Panc1 (cell line): ENCODE measurements at regions not wholly inside any gene's neighbourhood (a gene's known extent, or its start where the extent isn't known, plus 50 kb on each side); places are given as distances from the start of the nearest gene placed in this dataset.

Experiments used
- ATAC-seq: fragments of 200-7000 bp; cut with Tn5 transposase; 2 replicates; pipeline ENCODE4 v1.9.1; 2020; ENCODE audit warnings: mild to moderate bottlenecking, moderate library complexity
- BruUV-seq: library from RNA; stranded (reverse); fragments of 400-500 nt; replicated peaks from 2 replicates; lab custom pipeline; 2021; lab: Mats Ljungman, UMichigan
- CTCF ChIA-PET: fragments of 300-600 bp; sonication (Branson Sonifier 250); formaldehyde crosslinking; loops from one replicate; lab custom pipeline; 2022; ENCODE audit warnings: antibody characterized with exemption; lab: Charles Lee
- POLR2A ChIA-PET: fragments of 300-600 bp; sonication (Branson Sonifier 250); formaldehyde crosslinking; loops from one replicate; lab custom pipeline; 2022; ENCODE audit warnings: antibody characterized with exemption; lab: Charles Lee
- DNase-seq: peaks from one replicate; pipeline ENCODE4 v3.0.0-alpha.2; 2010; ENCODE audit warnings: low read depth, low spot score
- H3K27ac ChIP-seq: 2 replicates; pipeline ENCODE4 v1.5.1; 2011; ENCODE audit warnings: mild to moderate bottlenecking, low read length, inconsistent platforms
- H3K27me3 ChIP-seq: fragments of 200-500 bp; sonication (Bioruptor generic); 2 replicates; pipeline ENCODE4 v1.6.0; 2014; ENCODE audit warnings: low read length, inconsistent platforms; ENCODE audit not compliant: control insufficient read depth, insufficient read depth
- H3K36me3 ChIP-seq: fragments of 200-500 bp; sonication (Bioruptor generic); 2 replicates; pipeline ENCODE4 v1.5.1; 2014; ENCODE audit warnings: inconsistent platforms, mild to moderate bottlenecking, low read length, moderate library complexity; ENCODE audit not compliant: control insufficient read depth, insufficient read depth
- H3K4me1 ChIP-seq: 2 replicates; pipeline ENCODE4 v1.5.1; 2011; ENCODE audit warnings: inconsistent platforms, mild to moderate bottlenecking, low read length, moderate library complexity; ENCODE audit not compliant: control insufficient read depth, insufficient read depth
- H3K4me3 ChIP-seq, 2 experiments: 2 replicates each; pipeline ENCODE4 v1.5.1; 2011 to 2012; ENCODE audit warnings: low read depth in 2 of 2, low read length in 2 of 2, mild to moderate bottlenecking in 2 of 2, inconsistent platforms in 1 of 2, moderate library complexity in 1 of 2
- H3K9me3 ChIP-seq: fragments of 200-500 bp; sonication (Bioruptor generic); 2 replicates; pipeline ENCODE4 v1.5.1; 2014; ENCODE audit warnings: low read depth, mild to moderate bottlenecking, inconsistent platforms, low read length, moderate library complexity; ENCODE audit not compliant: control insufficient read depth, insufficient read depth
- CTCF ChIP-seq: fragments of 450-650 bp; IDR thresholded peaks from 2 replicates; pipeline ENCODE4 v1.5.1; 2017; ENCODE audit warnings: mild to moderate bottlenecking
- POLR2AphosphoS5 ChIP-seq: IDR thresholded peaks from 2 replicates; pipeline ENCODE4 v1.6.1; 2012; ENCODE audit warnings: mild to moderate bottlenecking, low read depth, low read length, moderate library complexity
- REST ChIP-seq, 2 experiments: IDR thresholded peaks; 2 replicates each; pipeline ENCODE4 v1.6.1; 2011 to 2012; ENCODE audit warnings: low read depth in 2 of 2, control low read depth in 1 of 2, low read length in 1 of 2, mild to moderate bottlenecking in 1 of 2, moderate library complexity in 1 of 2; ENCODE audit not compliant: insufficient read depth in 1 of 2
- SIN3A ChIP-seq: IDR thresholded peaks from 2 replicates; pipeline ENCODE4 v1.6.1; 2012; ENCODE audit warnings: low read depth, mild to moderate bottlenecking, low read length, moderate library complexity, borderline replicate concordance; ENCODE audit not compliant: insufficient read depth
- TCF7L2 ChIP-seq: IDR thresholded peaks from 2 replicates; pipeline ENCODE4 v1.6.1; 2011; ENCODE audit warnings: mild to moderate bottlenecking, low read depth, low read length, inconsistent platforms
- in situ Hi-C: cut with HindIII; loops from 2 replicates; pipeline ENCODE4 v1.10.0; 2016; ENCODE audit warnings: low sequenced_read_pairs, low pct_unique_long_range_greater_than_20kb
- intact Hi-C: fragments of 100-400 bp; cut with micrococcal nuclease; formaldehyde crosslinking; loops from one replicate; pipeline ENCODE4 v1.10.0; 2022; ENCODE audit not compliant: unreplicated experiment

- no peak for ATAC-seq
These were observed 55.8 kb upstream of the PRDM8 start for GRCh38 chr4:80141543-80141942.

GRCh38 chr4:80140194-80140593 lies 57.1 kb upstream of the PRDM8 start:
- Histone ChIP-seq H3K9me3 (peaks cover 10% of the 10 kb centered on the region; the same call in 1 of the 2 replicates), H3K4me1 (no peaks in the 10 kb centered on the region), H3K4me3 (no peak overlapping the region), H3K36me3 (no peaks in the 10 kb centered on the region), H3K27me3 (no peaks in the 10 kb centered on the region), H3K27ac (no peak overlapping the region)
- no peak for TF ChIP-seq SIN3A
- TF ChIP-seq POLR2AphosphoS5, result no peak
- no peak for TF ChIP-seq TCF7L2
- TF ChIP-seq CTCF, result no peak
- TF ChIP-seq REST (IDR thresholded peaks at IDR 0.05; ENCODE audit: insufficient read depth in 1 of 2, low read depth in 2 of 2, low read length in 1 of 2), result no peak
- CTCF ChIA-PET, result no interaction called here
- POLR2A ChIA-PET, result no interaction called here
- DNase-seq, result no peak
- ATAC-seq, result no peak
- in situ Hi-C loops, result no loop called here
- no TSS peak for BruUV-seq
- intact Hi-C loops, result no loop called here

More at GRCh38 chr4:80141543-80141942, 55.8 kb upstream of the PRDM8 start:
- H3K36me3 ChIP-seq, result no peaks in the 10 kb centered on the region
- ChIA-PET POLR2A (no interaction called here), CTCF (no interaction called here)
- peaks cover 3% of the 10 kb centered on the region; the same call in 1 of the 2 replicates for H3K9me3 ChIP-seq
- DNase-seq, result no peak
- BruUV-seq, result no TSS peak
- intact Hi-C loops, result no loop called here
- no peak for TF ChIP-seq CTCF
- no peak for TF ChIP-seq TCF7L2
- TF ChIP-seq POLR2AphosphoS5, result no peak
- TF ChIP-seq SIN3A, result no peak
- no peak overlapping the region for H3K4me3 ChIP-seq
- H3K27me3 ChIP-seq, result no peaks in the 10 kb centered on the region
- in situ Hi-C loops, result no loop called here
- H3K4me1 ChIP-seq, result no peaks in the 10 kb centered on the region
- no peak overlapping the region for H3K27ac ChIP-seq
